ENCODE measurements at regions not wholly inside any gene's neighbourhood (a gene's known extent, or its start where the extent isn't known, plus 50 kb on each side); places are given as distances from the start of the nearest gene placed in this dataset.

- no peak for TF ChIP-seq CTCF (IDR thresholded peaks at IDR 0.05; ENCODE audit: insufficient read depth, low read length)
- no peak for DNase-seq (ENCODE audit: low read depth)
- no peak overlapping the region for H3K4me3 ChIP-seq (ENCODE audit: low read depth, low read length)
Observed at GRCh38 chr5:17690473-17690872, 56.2 kb downstream of the TAF11L14 start.

- H3K4me3 ChIP-seq (ENCODE audit: low read depth, low read length) = no peak overlapping the region
- DNase-seq (ENCODE audit: low read depth) = no peak
- no peak for TF ChIP-seq CTCF (IDR thresholded peaks at IDR 0.05; ENCODE audit: insufficient read depth, low read length)
Observed at GRCh38 chr5:17691762-17692161, 57.5 kb downstream of the TAF11L14 start.

DNA sequence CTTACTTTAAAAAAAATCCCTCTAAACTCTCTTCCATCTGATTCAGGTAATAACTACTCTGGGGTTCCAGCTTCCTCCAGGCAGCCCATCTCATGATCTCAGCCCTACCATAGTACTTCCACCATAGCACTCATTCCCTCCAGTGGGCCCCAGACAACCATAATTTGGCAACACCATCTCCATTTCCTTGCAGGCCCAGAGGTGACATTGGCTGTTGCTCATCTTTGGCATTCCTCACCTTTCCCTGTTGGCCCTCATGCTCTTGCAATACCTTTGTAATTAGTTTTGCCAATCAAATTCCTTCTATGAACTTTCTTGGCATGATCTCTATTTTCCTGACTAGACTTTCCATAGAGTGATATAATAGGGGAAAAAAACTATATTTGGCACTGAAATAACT lies 60.1 kb downstream of the TAF11L14 start:
- no peak overlapping the region for H3K4me3 ChIP-seq (ENCODE audit: low read depth, low read length)
- no peak for DNase-seq (ENCODE audit: low read depth)
- no peak for TF ChIP-seq CTCF (IDR thresholded peaks at IDR 0.05; ENCODE audit: insufficient read depth, low read length)

GRCh38 chr5:17694914-17695313 lies 60.7 kb downstream of the TAF11L14 start:
- no peak for DNase-seq (ENCODE audit: low read depth)
- H3K4me3 ChIP-seq (ENCODE audit: low read depth, low read length) = no peak overlapping the region
- TF ChIP-seq CTCF (IDR thresholded peaks at IDR 0.05; ENCODE audit: insufficient read depth, low read length) = no peak

DNA sequence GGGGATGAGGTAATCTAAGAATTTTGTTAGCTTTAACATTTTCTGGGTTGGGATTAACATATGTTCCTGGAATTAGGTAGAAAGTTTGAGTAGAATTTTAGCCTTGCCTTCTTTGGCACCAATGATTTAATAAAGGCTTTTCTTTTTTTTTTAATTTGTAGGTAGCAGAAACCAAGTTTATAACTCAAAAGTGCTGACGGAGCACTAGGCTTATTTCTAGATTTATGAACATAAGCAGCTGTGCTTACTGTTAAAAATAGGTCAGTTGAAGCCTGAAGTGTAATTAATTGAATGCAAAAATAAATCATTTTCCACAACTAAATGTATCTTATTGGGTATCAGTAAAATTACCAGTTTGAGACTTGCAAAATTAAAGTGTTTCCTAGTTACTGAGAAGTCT lies 62.4 kb downstream of the TAF11L14 start:
- H3K4me3 ChIP-seq (ENCODE audit: low read depth, low read length) = no peak overlapping the region
- TF ChIP-seq CTCF (IDR thresholded peaks at IDR 0.05; ENCODE audit: insufficient read depth, low read length) = no peak

DNA sequence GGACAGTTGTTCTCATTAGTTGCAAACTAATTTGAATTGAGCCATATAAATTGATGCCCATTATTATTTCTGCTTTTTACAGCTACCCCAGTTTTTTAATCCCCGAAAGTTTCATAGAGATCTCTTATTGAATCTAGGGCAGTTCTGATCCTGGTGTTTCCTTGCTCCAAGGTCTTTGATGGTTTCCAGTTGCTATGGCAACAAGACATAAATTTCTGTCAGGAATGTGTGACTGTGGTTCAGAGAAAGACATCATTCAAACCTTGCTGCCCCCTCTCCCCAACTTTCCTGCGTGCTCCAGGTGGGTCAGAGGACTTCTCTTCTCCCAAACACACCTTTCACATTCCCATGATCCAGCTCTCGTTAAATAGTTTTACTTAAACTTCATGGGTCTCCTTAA lies 63.4 kb downstream of the TAF11L14 start:
- H3K4me3 ChIP-seq (ENCODE audit: low read depth, low read length) = no peak overlapping the region
- no peak for DNase-seq (ENCODE audit: low read depth)
- no peak for TF ChIP-seq CTCF (IDR thresholded peaks at IDR 0.05; ENCODE audit: insufficient read depth, low read length)

More for the DNA sequence above, 62.4 kb downstream of the TAF11L14 start:
- DNase-seq (ENCODE audit: low read depth) = no peak

GRCh38 chr5:17709011-17709710 lies 74.9 kb downstream of the TAF11L14 start:
- no peak overlapping the region for H3K4me3 ChIP-seq (ENCODE audit: low read depth, low read length)
- no peak for TF ChIP-seq CTCF (IDR thresholded peaks at IDR 0.05; ENCODE audit: insufficient read depth, low read length)
- DNase-seq (ENCODE audit: low read depth) = no peak

Measured in fibroblast of the aortic adventitia (primary cell).